ENCODE measurements at regions not wholly inside any gene's neighbourhood (a gene's known extent, or its start where the extent isn't known, plus 50 kb on each side); places are given as distances from the start of the nearest gene placed in this dataset.

DNA sequence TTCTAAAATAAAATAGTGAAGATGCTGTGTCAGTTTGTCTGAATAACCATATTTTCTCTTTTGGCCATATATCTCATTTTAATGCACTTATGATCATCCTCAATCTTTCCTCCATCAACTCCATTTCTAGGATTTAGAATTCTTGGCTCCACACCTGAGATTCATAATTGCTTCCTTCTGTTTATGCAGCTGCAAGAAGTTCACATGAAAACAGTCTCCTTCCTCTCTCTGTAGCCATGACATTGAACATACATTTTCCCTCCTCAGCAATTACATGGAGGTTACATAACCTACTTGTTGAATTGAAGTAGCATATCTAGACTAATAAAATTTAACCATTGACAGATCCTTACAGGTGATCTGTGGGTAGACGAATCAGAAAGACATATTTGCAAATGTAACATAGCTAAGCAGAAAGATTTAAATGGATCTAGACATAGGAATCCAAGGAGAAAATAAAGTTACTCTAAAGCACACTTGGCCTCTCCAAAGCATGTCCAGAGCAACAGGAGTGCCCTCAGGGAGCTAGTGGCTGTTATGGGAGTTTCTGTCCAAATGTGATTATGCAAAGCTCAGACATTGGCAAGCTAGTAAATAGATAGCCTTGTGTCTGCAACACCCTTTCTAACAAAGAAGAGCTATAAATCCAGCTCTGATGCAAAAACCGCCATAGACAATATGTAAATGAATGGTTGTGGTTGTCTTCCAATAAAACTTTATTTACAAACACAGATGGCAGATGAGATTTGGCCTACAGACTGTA, 119.9 kb upstream of the MPPED2 start:
- no peaks in the 10 kb centered on the region for H3K79me2 ChIP-seq (ENCODE audit: insufficient read depth, low read length)
- no peak overlapping the region for H3K9ac ChIP-seq (ENCODE audit: low read length)
- Mint-ChIP-seq H3K9me3 (ENCODE audit: unreplicated experiment) (no peaks in the 10 kb centered on the region), H3K27ac (ENCODE audit: unreplicated experiment) (no peak overlapping the region), H3K27me3 (ENCODE audit: low read depth, unreplicated experiment) (no peaks in the 10 kb centered on the region), H3K36me3 (ENCODE audit: low read depth, unreplicated experiment) (no peaks in the 10 kb centered on the region), H3K4me1 (ENCODE audit: low read depth, unreplicated experiment) (no peaks in the 10 kb centered on the region), H3K4me3 (ENCODE audit: unreplicated experiment) (no peak overlapping the region)
- no peaks in the 10 kb centered on the region for H3K9me3 ChIP-seq (ENCODE audit: insufficient read depth, low read depth, low read length)
- H3K4me2 ChIP-seq (ENCODE audit: low read length) = no peak overlapping the region
- no peaks in the 10 kb centered on the region for H3K4me1 ChIP-seq (ENCODE audit: insufficient read depth, low read length)
- no peak for FAIRE-seq
- H3K27ac ChIP-seq (ENCODE audit: low read depth, low read length) = no peak overlapping the region
- no peak overlapping the region for H3K4me3 ChIP-seq (ENCODE audit: insufficient read depth, low read depth, low read length)
- TF ChIP-seq EZH2 (IDR thresholded peaks at IDR 0.05; ENCODE audit: insufficient read depth, low read length) (no peak), CTCF (IDR thresholded peaks at IDR 0.05; ENCODE audit: insufficient read depth, low read depth, low read length) (no peak)
- H3K27me3 ChIP-seq (ENCODE audit: insufficient read depth, low read length) = no peaks in the 10 kb centered on the region
- no peaks in the 10 kb centered on the region for H4K20me1 ChIP-seq (ENCODE audit: insufficient read depth, low read length)
- no peaks in the 10 kb centered on the region for H3K36me3 ChIP-seq (ENCODE audit: insufficient read depth, low read length)
- DNase-seq (ENCODE audit: low read depth) = no peak
- no peak overlapping the region for H2AFZ ChIP-seq (ENCODE audit: low read depth, low read length)

- Histone ChIP-seq H3K4me3 (ENCODE audit: insufficient read depth, low read depth, low read length) (no peak overlapping the region), H4K20me1 (ENCODE audit: insufficient read depth, low read length) (no peaks in the 10 kb centered on the region), H2AFZ (ENCODE audit: low read depth, low read length) (no peak overlapping the region), H3K9me3 (ENCODE audit: insufficient read depth, low read depth, low read length) (no peaks in the 10 kb centered on the region), H3K4me1 (ENCODE audit: insufficient read depth, low read length) (no peaks in the 10 kb centered on the region), H3K36me3 (ENCODE audit: insufficient read depth, low read length) (no peaks in the 10 kb centered on the region), H3K9ac (ENCODE audit: low read length) (no peak overlapping the region), H3K4me2 (ENCODE audit: low read length) (no peak overlapping the region), H3K27me3 (ENCODE audit: insufficient read depth, low read length) (no peaks in the 10 kb centered on the region), H3K79me2 (ENCODE audit: insufficient read depth, low read length) (no peaks in the 10 kb centered on the region), H3K27ac (ENCODE audit: low read depth, low read length) (no peak overlapping the region)
- Mint-ChIP-seq H3K4me1 (ENCODE audit: low read depth, unreplicated experiment) (no peaks in the 10 kb centered on the region), H3K4me3 (ENCODE audit: unreplicated experiment) (no peak overlapping the region), H3K36me3 (ENCODE audit: low read depth, unreplicated experiment) (no peaks in the 10 kb centered on the region), H3K27me3 (ENCODE audit: low read depth, unreplicated experiment) (no peaks in the 10 kb centered on the region), H3K27ac (ENCODE audit: unreplicated experiment) (no peak overlapping the region), H3K9me3 (ENCODE audit: unreplicated experiment) (no peaks in the 10 kb centered on the region)
- DNase-seq (ENCODE audit: low read depth) (no peak), FAIRE-seq (no peak)
- TF ChIP-seq EZH2 (IDR thresholded peaks at IDR 0.05; ENCODE audit: insufficient read depth, low read length) (no peak), CTCF (IDR thresholded peaks at IDR 0.05; ENCODE audit: insufficient read depth, low read depth, low read length) (no peak)
These were observed 112.3 kb upstream of the MPPED2 start for GRCh38 chr11:30698425-30698824.

- H3K9me3 ChIP-seq (ENCODE audit: insufficient read depth, low read depth, low read length) = no peaks in the 10 kb centered on the region
- H3K79me2 ChIP-seq (ENCODE audit: insufficient read depth, low read length) = no peaks in the 10 kb centered on the region
- no peak overlapping the region for H2AFZ ChIP-seq (ENCODE audit: low read depth, low read length)
- Mint-ChIP-seq H3K9me3 (ENCODE audit: unreplicated experiment) (no peaks in the 10 kb centered on the region), H3K27ac (ENCODE audit: unreplicated experiment) (no peak overlapping the region), H3K36me3 (ENCODE audit: low read depth, unreplicated experiment) (no peaks in the 10 kb centered on the region), H3K4me3 (ENCODE audit: unreplicated experiment) (no peak overlapping the region), H3K27me3 (ENCODE audit: low read depth, unreplicated experiment) (no peaks in the 10 kb centered on the region), H3K4me1 (ENCODE audit: low read depth, unreplicated experiment) (no peaks in the 10 kb centered on the region)
- DNase-seq (ENCODE audit: low read depth) = no peak
- H3K9ac ChIP-seq (ENCODE audit: low read length) = no peak overlapping the region
- no peak overlapping the region for H3K4me3 ChIP-seq (ENCODE audit: insufficient read depth, low read depth, low read length)
- H4K20me1 ChIP-seq (ENCODE audit: insufficient read depth, low read length) = no peaks in the 10 kb centered on the region
- no peak overlapping the region for H3K27ac ChIP-seq (ENCODE audit: low read depth, low read length)
- no peak overlapping the region for H3K4me2 ChIP-seq (ENCODE audit: low read length)
- no peaks in the 10 kb centered on the region for H3K4me1 ChIP-seq (ENCODE audit: insufficient read depth, low read length)
- H3K36me3 ChIP-seq (ENCODE audit: insufficient read depth, low read length) = no peaks in the 10 kb centered on the region
- FAIRE-seq = no peak
- no peak for TF ChIP-seq CTCF (IDR thresholded peaks at IDR 0.05; ENCODE audit: insufficient read depth, low read depth, low read length)
- no peak for TF ChIP-seq EZH2 (IDR thresholded peaks at IDR 0.05; ENCODE audit: insufficient read depth, low read length)
- H3K27me3 ChIP-seq (ENCODE audit: insufficient read depth, low read length) = no peaks in the 10 kb centered on the region
These were observed 110.9 kb upstream of the MPPED2 start for GRCh38 chr11:30697032-30697431.
